ENCODE measurements at regions not wholly inside any gene's neighbourhood (a gene's known extent, or its start where the extent isn't known, plus 50 kb on each side); places are given as distances from the start of the nearest gene placed in this dataset.
A peak's percentile ranks its signal among the peaks of the same experiment; 100 is the strongest.
"Not testable (repeated sequence)": the region's sequence is repeated elsewhere in the genome, so short reads cannot be mapped to it uniquely, and the experiment has no call there.

- DNase-seq: not testable (repeated sequence)
Measured at GRCh38 chr9:104195142-104195541, 101.0 kb downstream of the SMC2 start.

GRCh38 chr9:104200456-104200994 is 106.4 kb downstream of the SMC2 start:
- DNase-seq: no peak

GRCh38 chr9:104206766-104207165 is 112.7 kb downstream of the SMC2 start:
- DNase-seq: no peak

- no peak for DNase-seq
Measured at GRCh38 chr9:104209387-104209786, 115.3 kb downstream of the SMC2 start.

- no peak for DNase-seq
Measured at GRCh38 chr9:104227108-104227507, 133.0 kb downstream of the SMC2 start.

- no peak for DNase-seq
Measured at GRCh38 chr9:104232781-104233341, 138.8 kb downstream of the SMC2 start.

GRCh38 chr9:104233366-104233765 is 139.3 kb downstream of the SMC2 start:
- DNase-seq: no peak

- DNase-seq: not testable (repeated sequence)
Measured at GRCh38 chr9:104234632-104235337, 140.7 kb downstream of the SMC2 start.

GRCh38 chr9:104235347-104236120 is 141.4 kb downstream of the SMC2 start:
- not testable (repeated sequence) for DNase-seq

- no peak for DNase-seq
Measured at GRCh38 chr9:104238668-104239067, 144.6 kb downstream of the SMC2 start.

- DNase-seq: no peak
Measured at GRCh38 chr9:104240890-104241289, 146.8 kb downstream of the SMC2 start.

GRCh38 chr9:104245925-104246324 is 151.8 kb downstream of the SMC2 start:
- DNase-seq: no peak

- DNase-seq: no peak
Measured at GRCh38 chr9:104247899-104248460, 153.9 kb downstream of the SMC2 start.

GRCh38 chr9:104256031-104256695 is 162.1 kb downstream of the SMC2 start:
- DNase-seq: no peak

- DNase-seq: no peak
Measured at GRCh38 chr9:104256696-104257062, 162.6 kb downstream of the SMC2 start.

GRCh38 chr9:104258296-104259011 is 164.3 kb downstream of the SMC2 start:
- DNase-seq: no peak

GRCh38 chr9:104260004-104260403 is 165.9 kb downstream of the SMC2 start:
- DNase-seq: no peak

GRCh38 chr9:104263942-104264341 is 169.8 kb downstream of the SMC2 start:
- DNase-seq: no peak

- DNase-seq: no peak
Measured at GRCh38 chr9:104264431-104264830, 170.3 kb downstream of the SMC2 start.

GRCh38 chr9:104269374-104269773 is 175.3 kb downstream of the SMC2 start:
- no peak for DNase-seq

- DNase-seq: peak in 1 of 2 experiments; percentile 6
Measured at GRCh38 chr9:104269996-104270963, 176.2 kb downstream of the SMC2 start.
